ENCODE measurements at regions not wholly inside any gene's neighbourhood (a gene's known extent, or its start where the extent isn't known, plus 50 kb on each side); places are given as distances from the start of the nearest gene placed in this dataset.

GRCh38 chr13:80502359-80502758 is 161.4 kb upstream of the SPRY2 start:
- TF ChIP-seq POLR2A (IDR thresholded peaks at IDR 0.05; ENCODE audit: extremely low read depth, insufficient read length): no peak
- TF ChIP-seq, protein P1, sequence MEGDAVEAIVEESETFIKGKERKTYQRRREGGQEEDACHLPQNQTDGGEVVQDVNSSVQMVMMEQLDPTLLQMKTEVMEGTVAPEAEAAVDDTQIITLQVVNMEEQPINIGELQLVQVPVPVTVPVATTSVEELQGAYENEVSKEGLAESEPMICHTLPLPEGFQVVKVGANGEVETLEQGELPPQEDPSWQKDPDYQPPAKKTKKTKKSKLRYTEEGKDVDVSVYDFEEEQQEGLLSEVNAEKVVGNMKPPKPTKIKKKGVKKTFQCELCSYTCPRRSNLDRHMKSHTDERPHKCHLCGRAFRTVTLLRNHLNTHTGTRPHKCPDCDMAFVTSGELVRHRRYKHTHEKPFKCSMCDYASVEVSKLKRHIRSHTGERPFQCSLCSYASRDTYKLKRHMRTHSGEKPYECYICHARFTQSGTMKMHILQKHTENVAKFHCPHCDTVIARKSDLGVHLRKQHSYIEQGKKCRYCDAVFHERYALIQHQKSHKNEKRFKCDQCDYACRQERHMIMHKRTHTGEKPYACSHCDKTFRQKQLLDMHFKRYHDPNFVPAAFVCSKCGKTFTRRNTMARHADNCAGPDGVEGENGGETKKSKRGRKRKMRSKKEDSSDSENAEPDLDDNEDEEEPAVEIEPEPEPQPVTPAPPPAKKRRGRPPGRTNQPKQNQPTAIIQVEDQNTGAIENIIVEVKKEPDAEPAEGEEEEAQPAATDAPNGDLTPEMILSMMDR (IDR thresholded peaks at IDR 0.05; ENCODE audit: low read depth, low read length): no peak
